Osteoblast (primary cell): ENCODE measurements at regions not wholly inside any gene's neighbourhood (a gene's known extent, or its start where the extent isn't known, plus 50 kb on each side); places are given as distances from the start of the nearest gene placed in this dataset.

ENCODE experiments used
- DNase-seq: peaks from one replicate; pipeline ENCODE4 v3.0.0; 2011; ENCODE audit warnings: low spot score, mixed read lengths; ENCODE audit not compliant: insufficient read length; ENCODE audit errors: missing footprints
- H2AFZ ChIP-seq: 2 replicates; pipeline ENCODE4 v1.6.0; 2011; ENCODE audit warnings: mild to moderate bottlenecking, low read length
- H3K27ac ChIP-seq: 2 replicates; pipeline ENCODE4 v1.5.1; 2011; ENCODE audit warnings: mild to moderate bottlenecking, low read depth, low read length, moderate library complexity
- H3K27me3 ChIP-seq: 2 replicates; pipeline ENCODE4 v1.6.0; 2012; ENCODE audit warnings: mild to moderate bottlenecking, control low read depth, inconsistent platforms, low read length, moderate library complexity; ENCODE audit not compliant: insufficient read depth
- H3K36me3 ChIP-seq: 2 replicates; pipeline ENCODE4 v1.5.1; 2011; ENCODE audit warnings: mild to moderate bottlenecking, low read length, control low read depth, moderate library complexity; ENCODE audit not compliant: insufficient read depth
- H3K4me1 ChIP-seq: 2 replicates; pipeline ENCODE4 v1.5.1; 2011; ENCODE audit warnings: mild to moderate bottlenecking, low read length, control low read depth, moderate library complexity; ENCODE audit not compliant: insufficient read depth
- H3K4me2 ChIP-seq: 2 replicates; pipeline ENCODE4 v1.6.0; 2011; ENCODE audit warnings: mild to moderate bottlenecking, low read length; ENCODE audit not compliant: insufficient read depth
- H3K4me3 ChIP-seq: fragments of 200-600 bp; sonication (generic); 3 replicates; pipeline ENCODE4 v1.5.1; 2012; ENCODE audit warnings: mild to moderate bottlenecking, low read length, inconsistent platforms; ENCODE audit not compliant: insufficient read depth
- H3K79me2 ChIP-seq: 2 replicates; pipeline ENCODE4 v1.6.0; 2012; ENCODE audit warnings: mild to moderate bottlenecking, low read length, control low read depth, inconsistent platforms; ENCODE audit not compliant: insufficient read depth
- H3K9me3 ChIP-seq: 2 replicates; pipeline ENCODE4 v1.5.1; 2011; ENCODE audit warnings: low read depth, low read length, control low read depth
- H4K20me1 ChIP-seq: 2 replicates; pipeline ENCODE4 v1.6.0; 2012; ENCODE audit warnings: mild to moderate bottlenecking, low read length, control low read depth; ENCODE audit not compliant: insufficient read depth
- TF ChIP-seq, protein P1 (sequence below): IDR thresholded peaks from 2 replicates; pipeline ENCODE4 v1.5.1; 2011; ENCODE audit warnings: mild to moderate bottlenecking, low read depth, low read length, moderate library complexity; ENCODE audit errors: extremely low read depth

GRCh38 chr15:96690733-96691132 lies 360.2 kb downstream of the NR2F2 start:
- TF ChIP-seq, protein P1, sequence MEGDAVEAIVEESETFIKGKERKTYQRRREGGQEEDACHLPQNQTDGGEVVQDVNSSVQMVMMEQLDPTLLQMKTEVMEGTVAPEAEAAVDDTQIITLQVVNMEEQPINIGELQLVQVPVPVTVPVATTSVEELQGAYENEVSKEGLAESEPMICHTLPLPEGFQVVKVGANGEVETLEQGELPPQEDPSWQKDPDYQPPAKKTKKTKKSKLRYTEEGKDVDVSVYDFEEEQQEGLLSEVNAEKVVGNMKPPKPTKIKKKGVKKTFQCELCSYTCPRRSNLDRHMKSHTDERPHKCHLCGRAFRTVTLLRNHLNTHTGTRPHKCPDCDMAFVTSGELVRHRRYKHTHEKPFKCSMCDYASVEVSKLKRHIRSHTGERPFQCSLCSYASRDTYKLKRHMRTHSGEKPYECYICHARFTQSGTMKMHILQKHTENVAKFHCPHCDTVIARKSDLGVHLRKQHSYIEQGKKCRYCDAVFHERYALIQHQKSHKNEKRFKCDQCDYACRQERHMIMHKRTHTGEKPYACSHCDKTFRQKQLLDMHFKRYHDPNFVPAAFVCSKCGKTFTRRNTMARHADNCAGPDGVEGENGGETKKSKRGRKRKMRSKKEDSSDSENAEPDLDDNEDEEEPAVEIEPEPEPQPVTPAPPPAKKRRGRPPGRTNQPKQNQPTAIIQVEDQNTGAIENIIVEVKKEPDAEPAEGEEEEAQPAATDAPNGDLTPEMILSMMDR = no peak
- Histone ChIP-seq H4K20me1 (no peaks in the 10 kb centered on the region), H3K4me2 (no peak overlapping the region), H3K27me3 (no peaks in the 10 kb centered on the region), H3K27ac (no peak overlapping the region), H3K4me1 (no peaks in the 10 kb centered on the region), H3K9me3 (peaks cover under 1% of the 10 kb centered on the region), H3K4me3 (no peak overlapping the region), H3K79me2 (no peaks in the 10 kb centered on the region), H3K36me3 (no peaks in the 10 kb centered on the region), H2AFZ (no peak overlapping the region)
- no peak for DNase-seq

DNA sequence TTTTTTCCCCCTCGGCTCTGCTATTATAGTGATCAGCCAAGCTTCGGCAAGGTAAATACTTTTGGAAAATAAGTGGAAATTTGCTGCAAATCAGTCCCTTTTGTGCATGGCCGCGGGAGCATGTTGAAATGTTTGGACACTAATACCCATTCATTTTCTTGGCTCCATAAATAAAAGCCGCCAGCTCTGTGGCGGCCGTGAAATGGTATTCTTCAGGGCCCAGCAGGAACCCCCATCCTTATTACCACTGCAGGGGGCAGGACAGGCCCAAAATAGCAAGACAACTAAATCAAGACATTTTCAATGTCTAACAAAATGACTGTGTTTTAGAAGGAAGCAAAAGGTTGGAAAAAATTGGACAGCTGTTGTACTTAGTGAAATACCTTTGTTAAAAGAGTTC lies 362.3 kb downstream of the NR2F2 start:
- H3K27me3 ChIP-seq = no peaks in the 10 kb centered on the region
- H3K27ac ChIP-seq = no peak overlapping the region
- no peaks in the 10 kb centered on the region for H3K4me1 ChIP-seq
- peaks cover 2% of the 10 kb centered on the region for H3K9me3 ChIP-seq
- no peak overlapping the region for H3K4me2 ChIP-seq
- TF ChIP-seq, protein P1 = no peak
- no peak overlapping the region for H3K4me3 ChIP-seq
- H3K79me2 ChIP-seq = no peaks in the 10 kb centered on the region
- H3K36me3 ChIP-seq = no peaks in the 10 kb centered on the region
- no peak for DNase-seq
- H2AFZ ChIP-seq = no peak overlapping the region
- H4K20me1 ChIP-seq = no peaks in the 10 kb centered on the region

- Histone ChIP-seq H4K20me1 (no peaks in the 10 kb centered on the region), H3K9me3 (peaks cover 2% of the 10 kb centered on the region), H3K36me3 (no peaks in the 10 kb centered on the region), H3K27ac (no peak overlapping the region), H3K4me2 (no peak overlapping the region), H3K4me3 (no peak overlapping the region), H3K79me2 (no peaks in the 10 kb centered on the region), H2AFZ (no peak overlapping the region), H3K27me3 (no peaks in the 10 kb centered on the region), H3K4me1 (no peaks in the 10 kb centered on the region)
- DNase-seq = no peak
- TF ChIP-seq, protein P1 = no peak
These were observed 363.0 kb downstream of the NR2F2 start for GRCh38 chr15:96693515-96693914.

DNA sequence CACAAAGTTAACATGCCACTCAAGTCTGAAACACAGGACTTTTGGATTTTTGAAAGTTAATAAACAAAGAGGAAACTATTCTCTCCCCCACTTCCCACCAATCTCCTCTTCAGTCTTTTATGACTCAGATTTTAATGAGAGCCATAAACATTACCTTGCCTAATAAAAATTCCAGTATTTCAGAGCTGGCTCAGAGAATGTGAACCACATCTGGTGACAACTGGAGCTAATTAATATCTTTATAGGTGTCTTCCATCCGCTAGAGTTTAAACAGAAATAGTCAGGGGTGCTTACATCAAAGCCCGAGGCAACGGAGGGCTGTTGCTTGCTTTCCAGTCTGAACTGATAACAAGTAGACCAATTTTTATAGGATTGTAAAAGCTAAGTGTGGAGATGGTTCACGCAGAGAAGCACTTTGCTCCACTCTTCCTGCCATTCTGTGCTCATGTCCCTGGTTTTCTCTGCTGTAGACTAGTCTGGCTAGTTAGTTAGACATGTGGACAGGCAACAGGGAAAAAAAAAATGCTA lies 363.6 kb downstream of the NR2F2 start:
- peaks cover 2% of the 10 kb centered on the region for H3K9me3 ChIP-seq
- H3K4me2 ChIP-seq = no peak overlapping the region
- no peak overlapping the region for H3K4me3 ChIP-seq
- TF ChIP-seq, protein P1 = no peak
- no peak overlapping the region for H3K27ac ChIP-seq
- H3K36me3 ChIP-seq = no peaks in the 10 kb centered on the region
- no peaks in the 10 kb centered on the region for H3K79me2 ChIP-seq
- H3K27me3 ChIP-seq = no peaks in the 10 kb centered on the region
- no peaks in the 10 kb centered on the region for H3K4me1 ChIP-seq
- no peaks in the 10 kb centered on the region for H4K20me1 ChIP-seq
- no peak overlapping the region for H2AFZ ChIP-seq
- DNase-seq = no peak
